Nephron progenitor cell (in vitro differentiated cells): ENCODE measurements at regions not wholly inside any gene's neighbourhood (a gene's known extent, or its start where the extent isn't known, plus 50 kb on each side); places are given as distances from the start of the nearest gene placed in this dataset.

Source experiments
- DNase-seq: peaks from one replicate; pipeline ENCODE4 v3.0.0; 2021
- H3K27ac Mint-ChIP-seq: 2 replicates; pipeline ENCODE4 v1.8.0; 2021; ENCODE audit warnings: mild to moderate bottlenecking, moderate library complexity, mixed read lengths
- H3K27me3 Mint-ChIP-seq: 2 replicates; pipeline ENCODE4 v1.8.0; 2021; ENCODE audit warnings: mild to moderate bottlenecking, low read depth, mixed read lengths; ENCODE audit not compliant: poor library complexity
- H3K36me3 Mint-ChIP-seq: 2 replicates; pipeline ENCODE4 v1.8.0; 2021; ENCODE audit warnings: low read depth, mixed read lengths
- H3K4me1 Mint-ChIP-seq: 2 replicates; pipeline ENCODE4 v1.8.0; 2021; ENCODE audit warnings: mixed read lengths
- H3K4me3 Mint-ChIP-seq: 2 replicates; pipeline ENCODE4 v1.8.0; 2021; ENCODE audit warnings: mild to moderate bottlenecking, moderate library complexity, mixed read lengths
- H3K9me3 Mint-ChIP-seq: 2 replicates; pipeline ENCODE4 v1.8.0; 2021; ENCODE audit warnings: mild to moderate bottlenecking, moderate library complexity, mixed read lengths
- TF ChIP-seq, protein P1 (sequence below): fragments of 200-600 bp; sonication (generic); IDR thresholded peaks from 2 replicates; pipeline ENCODE4 v1.5.0; 2021; ENCODE audit warnings: antibody characterized with exemption

GRCh38 chr14:49364752-49365117 is 221.4 kb downstream of the RPS29 start:
- H3K4me3 Mint-ChIP-seq = no peak overlapping the region
- no peak overlapping the region for H3K27ac Mint-ChIP-seq
- peaks cover 19% of the 10 kb centered on the region for H3K9me3 Mint-ChIP-seq
- TF ChIP-seq, protein P1, sequence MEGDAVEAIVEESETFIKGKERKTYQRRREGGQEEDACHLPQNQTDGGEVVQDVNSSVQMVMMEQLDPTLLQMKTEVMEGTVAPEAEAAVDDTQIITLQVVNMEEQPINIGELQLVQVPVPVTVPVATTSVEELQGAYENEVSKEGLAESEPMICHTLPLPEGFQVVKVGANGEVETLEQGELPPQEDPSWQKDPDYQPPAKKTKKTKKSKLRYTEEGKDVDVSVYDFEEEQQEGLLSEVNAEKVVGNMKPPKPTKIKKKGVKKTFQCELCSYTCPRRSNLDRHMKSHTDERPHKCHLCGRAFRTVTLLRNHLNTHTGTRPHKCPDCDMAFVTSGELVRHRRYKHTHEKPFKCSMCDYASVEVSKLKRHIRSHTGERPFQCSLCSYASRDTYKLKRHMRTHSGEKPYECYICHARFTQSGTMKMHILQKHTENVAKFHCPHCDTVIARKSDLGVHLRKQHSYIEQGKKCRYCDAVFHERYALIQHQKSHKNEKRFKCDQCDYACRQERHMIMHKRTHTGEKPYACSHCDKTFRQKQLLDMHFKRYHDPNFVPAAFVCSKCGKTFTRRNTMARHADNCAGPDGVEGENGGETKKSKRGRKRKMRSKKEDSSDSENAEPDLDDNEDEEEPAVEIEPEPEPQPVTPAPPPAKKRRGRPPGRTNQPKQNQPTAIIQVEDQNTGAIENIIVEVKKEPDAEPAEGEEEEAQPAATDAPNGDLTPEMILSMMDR = no peak
- peaks cover 8% of the 10 kb centered on the region for H3K4me1 Mint-ChIP-seq
- no peak for DNase-seq
- H3K27me3 Mint-ChIP-seq = no peaks in the 10 kb centered on the region
- no peaks in the 10 kb centered on the region for H3K36me3 Mint-ChIP-seq

GRCh38 chr14:49363821-49364751 is 222.1 kb downstream of the RPS29 start:
- no peak overlapping the region for H3K27ac Mint-ChIP-seq
- no peaks in the 10 kb centered on the region for H3K27me3 Mint-ChIP-seq
- peaks cover 24% of the 10 kb centered on the region for H3K9me3 Mint-ChIP-seq
- H3K4me3 Mint-ChIP-seq = no peak overlapping the region
- TF ChIP-seq, protein P1 = no peak
- H3K36me3 Mint-ChIP-seq = no peaks in the 10 kb centered on the region
- peaks cover 8% of the 10 kb centered on the region for H3K4me1 Mint-ChIP-seq
- DNase-seq = no peak

GRCh38 chr14:49362916-49363315 is 223.3 kb downstream of the RPS29 start:
- Mint-ChIP-seq H3K36me3 (no peaks in the 10 kb centered on the region), H3K4me1 (peaks cover 8% of the 10 kb centered on the region), H3K27me3 (no peaks in the 10 kb centered on the region), H3K9me3 (peaks cover 30% of the 10 kb centered on the region), H3K27ac (no peak overlapping the region), H3K4me3 (no peak overlapping the region)
- TF ChIP-seq, protein P1 = no peak
- no peak for DNase-seq

DNA sequence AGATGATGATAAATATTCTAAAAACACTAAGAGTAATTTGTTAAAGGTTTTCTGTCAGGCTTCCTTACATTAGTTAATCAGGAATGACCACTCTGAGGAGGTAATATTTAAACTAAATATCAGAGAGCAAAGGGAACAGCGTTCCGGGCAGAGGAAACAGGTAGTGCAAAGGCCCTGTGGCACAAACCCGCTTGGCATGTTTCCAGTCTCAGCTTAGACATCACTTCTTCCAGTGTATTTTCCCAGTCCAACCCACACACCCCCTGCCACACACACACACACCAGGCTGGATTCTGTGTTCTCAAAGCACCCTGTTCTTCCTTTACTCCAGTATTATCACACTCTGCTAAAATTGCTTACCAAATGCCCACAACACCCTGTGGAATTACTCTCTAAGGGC is 247.1 kb downstream of the RPS29 start:
- Mint-ChIP-seq H3K36me3 (no peaks in the 10 kb centered on the region), H3K9me3 (peaks cover 4% of the 10 kb centered on the region), H3K4me3 (no peak overlapping the region), H3K4me1 (no peaks in the 10 kb centered on the region), H3K27me3 (peaks cover 6% of the 10 kb centered on the region), H3K27ac (no peak overlapping the region)
- DNase-seq = no peak
- TF ChIP-seq, protein P1 = no peak

- H3K9me3 Mint-ChIP-seq = no peaks in the 10 kb centered on the region
- no peak for DNase-seq
- no peak overlapping the region for H3K4me3 Mint-ChIP-seq
- H3K36me3 Mint-ChIP-seq = no peaks in the 10 kb centered on the region
- H3K4me1 Mint-ChIP-seq = peaks cover 4% of the 10 kb centered on the region
- no peak overlapping the region for H3K27ac Mint-ChIP-seq
- peaks cover 7% of the 10 kb centered on the region for H3K27me3 Mint-ChIP-seq
- TF ChIP-seq, protein P1 = no peak
These were observed 266.4 kb downstream of the RPS29 start for GRCh38 chr14:49319810-49320209.

GRCh38 chr14:49315570-49315969 is 270.6 kb downstream of the RPS29 start:
- no peak for DNase-seq
- H3K4me1 Mint-ChIP-seq = peaks cover 4% of the 10 kb centered on the region
- TF ChIP-seq, protein P1 = no peak
- no peaks in the 10 kb centered on the region for H3K9me3 Mint-ChIP-seq
- no peaks in the 10 kb centered on the region for H3K36me3 Mint-ChIP-seq
- no peak overlapping the region for H3K27ac Mint-ChIP-seq
- H3K27me3 Mint-ChIP-seq = peaks cover 4% of the 10 kb centered on the region
- H3K4me3 Mint-ChIP-seq = no peak overlapping the region
